H9 (cell line): ENCODE measurements at regions not wholly inside any gene's neighbourhood (a gene's known extent, or its start where the extent isn't known, plus 50 kb on each side); places are given as distances from the start of the nearest gene placed in this dataset.

ENCODE experiments used
- DNase-seq: peaks from one replicate; pipeline ENCODE4 v3.0.0-alpha.2; 2017
- H2AFZ ChIP-seq: one replicate; pipeline ENCODE4 v1.6.1; 2013; ENCODE audit warnings: mild to moderate bottlenecking, low read length, control low read depth, moderate library complexity
- H2AK5ac ChIP-seq: 2 replicates; pipeline ENCODE4 v1.6.1; 2013; ENCODE audit warnings: low read length, control low read depth, mixed read lengths; ENCODE audit not compliant: insufficient read length
- H2BK120ac ChIP-seq: one replicate; pipeline ENCODE4 v1.6.1; 2013; ENCODE audit warnings: low read depth, mild to moderate bottlenecking, low read length, control low read depth, inconsistent platforms; ENCODE audit not compliant: poor library complexity, severe bottlenecking
- H2BK12ac ChIP-seq: 2 replicates; pipeline ENCODE4 v1.6.1; 2013; ENCODE audit warnings: low read length, control low read depth, mixed read lengths, low read depth; ENCODE audit not compliant: insufficient read length
- H2BK15ac ChIP-seq: 2 replicates; pipeline ENCODE4 v1.6.1; 2013; ENCODE audit warnings: low read depth, low read length, control low read depth
- H2BK20ac ChIP-seq: one replicate; pipeline ENCODE4 v1.6.1; 2013; ENCODE audit warnings: low read depth, mild to moderate bottlenecking, low read length, control low read depth, inconsistent platforms; ENCODE audit not compliant: poor library complexity, severe bottlenecking
- H2BK5ac ChIP-seq: 2 replicates; pipeline ENCODE4 v1.6.1; 2013; ENCODE audit warnings: low read length, control low read depth, mixed read lengths; ENCODE audit not compliant: insufficient read length
- H3K14ac ChIP-seq: 2 replicates; pipeline ENCODE4 v1.6.1; 2013; ENCODE audit warnings: low read length, control low read depth; ENCODE audit not compliant: insufficient read depth
- H3K18ac ChIP-seq: 2 replicates; pipeline ENCODE4 v1.6.1; 2013; ENCODE audit warnings: low read depth, mild to moderate bottlenecking, mixed read lengths, low read length, control low read depth; ENCODE audit not compliant: insufficient read length
- H3K23ac ChIP-seq: 2 replicates; pipeline ENCODE4 v1.6.1; 2013; ENCODE audit warnings: low read length, control low read depth, mixed read lengths, low read depth; ENCODE audit not compliant: insufficient read length
- H3K23me2 ChIP-seq: 2 replicates; pipeline ENCODE4 v1.6.1; 2013; ENCODE audit warnings: low read depth, mild to moderate bottlenecking, mixed read lengths, low read length, control low read depth; ENCODE audit not compliant: insufficient read length, poor library complexity, severe bottlenecking
- H3K27ac ChIP-seq: 2 replicates; pipeline ENCODE4 v1.5.1; 2013; ENCODE audit warnings: low read length, control low read depth, mixed read lengths, low read depth; ENCODE audit not compliant: insufficient read length
- H3K27me3 ChIP-seq: 2 replicates; pipeline ENCODE4 v1.6.1; 2013; ENCODE audit warnings: low read length, control low read depth, inconsistent platforms; ENCODE audit not compliant: insufficient read depth
- H3K4ac ChIP-seq: 2 replicates; pipeline ENCODE4 v1.6.1; 2013; ENCODE audit warnings: low read depth, mild to moderate bottlenecking, control low read depth, inconsistent platforms, low read length, moderate library complexity
- H3K4me1 ChIP-seq: 2 replicates; pipeline ENCODE4 v1.6.1; 2013; ENCODE audit warnings: low read length, control low read depth, inconsistent platforms; ENCODE audit not compliant: insufficient read depth
- H3K4me2 ChIP-seq: 2 replicates; pipeline ENCODE4 v1.6.1; 2013; ENCODE audit warnings: low read length, control low read depth, mixed read lengths; ENCODE audit not compliant: insufficient read length, insufficient read depth
- H3K56ac ChIP-seq: 2 replicates; pipeline ENCODE4 v1.6.1; 2013; ENCODE audit warnings: low read depth, mild to moderate bottlenecking, mixed read lengths, low read length, control low read depth; ENCODE audit not compliant: insufficient read length
- H3K79me1 ChIP-seq: 2 replicates; pipeline ENCODE4 v1.6.1; 2013; ENCODE audit warnings: low read depth, mild to moderate bottlenecking, moderate library complexity, low read length, control low read depth, inconsistent platforms; ENCODE audit not compliant: insufficient read depth, poor library complexity, severe bottlenecking
- H3K79me2 ChIP-seq: 2 replicates; pipeline ENCODE4 v1.6.1; 2013; ENCODE audit warnings: low read length, control low read depth, inconsistent platforms; ENCODE audit not compliant: insufficient read depth
- H3K9ac ChIP-seq: 2 replicates; pipeline ENCODE4 v1.6.1; 2013; ENCODE audit warnings: low read length, control low read depth, mixed read lengths; ENCODE audit not compliant: insufficient read length; ENCODE audit errors: extremely low read depth
- H3K9me3 ChIP-seq: one replicate; pipeline ENCODE4 v1.6.1; 2013; ENCODE audit warnings: low read depth, low read length, inconsistent platforms; ENCODE audit not compliant: control insufficient read depth
- H3T11ph ChIP-seq: one replicate; pipeline ENCODE4 v1.6.1; 2013; ENCODE audit warnings: mild to moderate bottlenecking, low read length, control low read depth, inconsistent platforms
- H4K20me1 ChIP-seq: one replicate; pipeline ENCODE4 v1.6.1; 2013; ENCODE audit not compliant: control insufficient read depth, insufficient read length, insufficient read depth
- H4K5ac ChIP-seq: 2 replicates; pipeline ENCODE4 v1.6.1; 2013; ENCODE audit warnings: low read depth, mild to moderate bottlenecking, mixed read lengths, low read length, control low read depth; ENCODE audit not compliant: insufficient read length
- H4K8ac ChIP-seq: replicated peaks from 2 replicates; pipeline ENCODE4 v1.6.1; 2013; ENCODE audit warnings: low read length, control low read depth, mixed read lengths, low read depth; ENCODE audit not compliant: insufficient read length
- H4K91ac ChIP-seq: 2 replicates; pipeline ENCODE4 v1.6.1; 2013; ENCODE audit warnings: low read depth, mild to moderate bottlenecking, moderate library complexity, mixed read lengths, low read length, control low read depth; ENCODE audit not compliant: insufficient read length
- H3K27ac Mint-ChIP-seq, 3 experiments: 2 replicates in 2 of 3; 3 replicates in 1 of 3; pipeline ENCODE4 v1.8.0; 2020 to 2021; ENCODE audit warnings: mixed read lengths in 3 of 3, mild to moderate bottlenecking in 1 of 3, moderate library complexity in 1 of 3
- H3K27me3 Mint-ChIP-seq: 2 replicates; pipeline ENCODE4 v1.8.0; 2021; ENCODE audit warnings: low read depth, mild to moderate bottlenecking, moderate library complexity, mixed read lengths
- H3K36me3 Mint-ChIP-seq, 3 experiments: 2 replicates in 2 of 3; 3 replicates in 1 of 3; pipeline ENCODE4 v1.8.0; 2020 to 2021; ENCODE audit warnings: low read depth in 3 of 3, mixed read lengths in 3 of 3; ENCODE audit not compliant: insufficient read depth in 1 of 3
- H3K4me1 Mint-ChIP-seq, 2 experiments: 2 replicates each; pipeline ENCODE4 v1.8.0; 2020; ENCODE audit warnings: mixed read lengths in 2 of 2
- H3K4me3 Mint-ChIP-seq, 2 experiments: 2 replicates in 1 of 2; 3 replicates in 1 of 2; pipeline ENCODE4 v1.8.0; 2020 to 2021; ENCODE audit warnings: mild to moderate bottlenecking in 2 of 2, mixed read lengths in 2 of 2, moderate library complexity in 1 of 2
- H3K9me3 Mint-ChIP-seq, 2 experiments: 2 replicates in 1 of 2; 3 replicates in 1 of 2; pipeline ENCODE4 v1.8.0; 2020; ENCODE audit warnings: mild to moderate bottlenecking in 2 of 2, mixed read lengths in 2 of 2, moderate library complexity in 1 of 2
- whole genome bisulfite sequencing: extraction: QIAGEN DNeasy Blood & Tissue Kit; methylation state at CpG from one replicate; pipeline ENCODE4 v1.1.7; 2013; ENCODE audit warnings: missing lambda C conversion rate, low lambda C conversion rate, mixed read lengths; ENCODE audit not compliant: insufficient read length; ENCODE audit errors: extremely low coverage; 5-methylcytosine and 5-hydroxymethylcytosine counted together
- TF ChIP-seq, protein P1 (sequence below): fragments of 200-600 bp; sonication (generic); conservative IDR thresholded peaks from 3 replicates; pipeline ENCODE4 v1.8.0; 2021; ENCODE audit warnings: antibody characterized with exemption, mild to moderate bottlenecking

- H3K14ac ChIP-seq: no peak overlapping the region; the same call in 1 of the 2 replicates
- no peaks in the 10 kb centered on the region for H3K9me3 ChIP-seq
- no peak overlapping the region for H2BK20ac ChIP-seq
- H3K9ac ChIP-seq: no peak overlapping the region
- no peaks in the 10 kb centered on the region for H3K23me2 ChIP-seq
- no peaks in the 10 kb centered on the region for H3K27me3 ChIP-seq
- H3K4me1 ChIP-seq: no peaks in the 10 kb centered on the region
- no peak overlapping the region for H3K4me2 ChIP-seq
- no peaks in the 10 kb centered on the region for H3K27me3 Mint-ChIP-seq
- no peak overlapping the region for H3K4ac ChIP-seq
- no peak overlapping the region for H3K56ac ChIP-seq
- TF ChIP-seq, protein P1, sequence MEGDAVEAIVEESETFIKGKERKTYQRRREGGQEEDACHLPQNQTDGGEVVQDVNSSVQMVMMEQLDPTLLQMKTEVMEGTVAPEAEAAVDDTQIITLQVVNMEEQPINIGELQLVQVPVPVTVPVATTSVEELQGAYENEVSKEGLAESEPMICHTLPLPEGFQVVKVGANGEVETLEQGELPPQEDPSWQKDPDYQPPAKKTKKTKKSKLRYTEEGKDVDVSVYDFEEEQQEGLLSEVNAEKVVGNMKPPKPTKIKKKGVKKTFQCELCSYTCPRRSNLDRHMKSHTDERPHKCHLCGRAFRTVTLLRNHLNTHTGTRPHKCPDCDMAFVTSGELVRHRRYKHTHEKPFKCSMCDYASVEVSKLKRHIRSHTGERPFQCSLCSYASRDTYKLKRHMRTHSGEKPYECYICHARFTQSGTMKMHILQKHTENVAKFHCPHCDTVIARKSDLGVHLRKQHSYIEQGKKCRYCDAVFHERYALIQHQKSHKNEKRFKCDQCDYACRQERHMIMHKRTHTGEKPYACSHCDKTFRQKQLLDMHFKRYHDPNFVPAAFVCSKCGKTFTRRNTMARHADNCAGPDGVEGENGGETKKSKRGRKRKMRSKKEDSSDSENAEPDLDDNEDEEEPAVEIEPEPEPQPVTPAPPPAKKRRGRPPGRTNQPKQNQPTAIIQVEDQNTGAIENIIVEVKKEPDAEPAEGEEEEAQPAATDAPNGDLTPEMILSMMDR: no peak
- no peaks in the 10 kb centered on the region for H4K20me1 ChIP-seq
- no peak overlapping the region for H2BK5ac ChIP-seq
- H3K23ac ChIP-seq: no peak overlapping the region
- H2AK5ac ChIP-seq: no peak overlapping the region
- no peak overlapping the region for H4K8ac ChIP-seq
- no peaks in the 10 kb centered on the region for H3K79me1 ChIP-seq
- no peak overlapping the region for H3K18ac ChIP-seq
- H2AFZ ChIP-seq: no peak overlapping the region
- no peak overlapping the region for H3T11ph ChIP-seq
- H3K27ac ChIP-seq: no peak overlapping the region
- DNase-seq: no peak
- peaks cover 19 to 21% of the 10 kb centered on the region in 2 experiments for H3K4me1 Mint-ChIP-seq
- H4K91ac ChIP-seq: no peak overlapping the region
- no peak overlapping the region for H2BK15ac ChIP-seq
- peak overlapping the region in 1 of 3 experiments; percentile 26; a peak in 1 of 7 replicates for H3K27ac Mint-ChIP-seq
- H4K5ac ChIP-seq: no peak overlapping the region
- H2BK120ac ChIP-seq: no peak overlapping the region
- no peaks in the 10 kb centered on the region for H3K79me2 ChIP-seq
- H3K4me3 Mint-ChIP-seq: no peak overlapping the region
- H3K9me3 Mint-ChIP-seq: no peaks in the 10 kb centered on the region
- H2BK12ac ChIP-seq: no peak overlapping the region
- WGBS: no CpG with 5 or more reads among the region's 2 CpGs
- no peaks in the 10 kb centered on the region for H3K36me3 Mint-ChIP-seq
Observed at GRCh38 chr11:40062616-40063015, 1396.8 kb downstream of the LRRC4C start.
